ENCODE measurements at regions not wholly inside any gene's neighbourhood (a gene's known extent, or its start where the extent isn't known, plus 50 kb on each side); places are given as distances from the start of the nearest gene placed in this dataset.

DNA sequence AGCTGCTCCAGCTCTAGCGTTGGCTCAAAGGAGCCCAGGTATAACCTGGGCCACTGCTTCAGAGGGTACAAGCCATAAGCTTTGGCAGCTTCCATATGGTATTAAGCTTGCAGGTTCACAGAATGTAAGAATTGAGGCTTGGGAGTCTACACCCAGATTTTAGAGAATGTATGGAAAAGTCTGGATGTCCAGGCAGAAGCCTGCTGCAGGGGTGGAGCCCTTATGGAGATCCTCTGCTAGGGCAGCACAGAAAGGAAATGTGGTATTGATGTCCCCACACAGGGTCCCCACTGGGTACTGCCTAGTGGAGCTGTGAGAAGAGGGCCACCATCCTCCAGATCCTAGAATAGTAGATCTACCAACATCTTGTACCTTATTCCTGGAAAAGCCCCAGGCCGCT, 626.9 kb downstream of the MAT2B start:
- no TSS peak for BruUV-seq (replicated peaks)
- H3K9me3 ChIP-seq (replicated peaks; ENCODE audit: control insufficient read depth, insufficient read depth, low read length) = no peaks in the 10 kb centered on the region
- H3K4me3 ChIP-seq (replicated peaks in 1 of 3; ENCODE audit: insufficient read depth in 1 of 3, low read depth in 1 of 3, low read length in 3 of 3) = no peak overlapping the region
- no peak overlapping the region for H3K27ac ChIP-seq (ENCODE audit: insufficient read depth, low read depth, low read length)
- no peaks in the 10 kb centered on the region for H4K20me1 ChIP-seq (replicated peaks; ENCODE audit: control insufficient read depth, extremely low read depth, insufficient read depth, low read length)
- no peak overlapping the region for H3K9ac ChIP-seq (replicated peaks; ENCODE audit: extremely low read depth, insufficient read depth, low read length)
- no peaks in the 10 kb centered on the region for H3K27me3 ChIP-seq (ENCODE audit: control insufficient read depth in 2 of 2, insufficient read depth in 2 of 2, low read length in 2 of 2)
- dilution Hi-C loops (cut with MboI; ENCODE audit: extremely low pct_ligation_motif_present, low sequenced_read_pairs) (no loop called here), intact Hi-C loops (cut with micrococcal nuclease) (no loop called here)
- no peak overlapping the region for H3K4me2 ChIP-seq (ENCODE audit: insufficient read depth, low read length)
- no peaks in the 10 kb centered on the region for H3K4me1 ChIP-seq (ENCODE audit: control insufficient read depth, extremely low read depth, insufficient read depth, low read length)
- no peaks in the 10 kb centered on the region for H3K36me3 ChIP-seq (ENCODE audit: control insufficient read depth in 2 of 2, extremely low read depth in 1 of 2, insufficient read depth in 2 of 2, low read length in 2 of 2)
- FAIRE-seq (no peak), DNase-seq (ENCODE audit: low read depth, low spot score) (no peak)
- TF ChIP-seq EZH2 (IDR thresholded peaks at IDR 0.05; ENCODE audit: borderline replicate concordance, low read depth, low read length, severe bottlenecking) = no peak
- no peak for TF ChIP-seq FOS (IDR thresholded peaks at IDR 0.05; ENCODE audit: borderline replicate concordance, insufficient read depth, low read length)
- TF ChIP-seq MYC (IDR thresholded peaks at IDR 0.05; ENCODE audit: low read depth, low read length) = no peak
- TF ChIP-seq, protein P1, sequence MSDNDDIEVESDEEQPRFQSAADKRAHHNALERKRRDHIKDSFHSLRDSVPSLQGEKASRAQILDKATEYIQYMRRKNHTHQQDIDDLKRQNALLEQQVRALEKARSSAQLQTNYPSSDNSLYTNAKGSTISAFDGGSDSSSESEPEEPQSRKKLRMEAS (IDR thresholded peaks at IDR 0.05; ENCODE audit: insufficient read depth, insufficient read length) = no peak
- no peak for TF ChIP-seq POLR2AphosphoS5 (IDR thresholded peaks at IDR 0.05; ENCODE audit: insufficient read depth, low read depth, low read length)
- TF ChIP-seq, protein P2, sequence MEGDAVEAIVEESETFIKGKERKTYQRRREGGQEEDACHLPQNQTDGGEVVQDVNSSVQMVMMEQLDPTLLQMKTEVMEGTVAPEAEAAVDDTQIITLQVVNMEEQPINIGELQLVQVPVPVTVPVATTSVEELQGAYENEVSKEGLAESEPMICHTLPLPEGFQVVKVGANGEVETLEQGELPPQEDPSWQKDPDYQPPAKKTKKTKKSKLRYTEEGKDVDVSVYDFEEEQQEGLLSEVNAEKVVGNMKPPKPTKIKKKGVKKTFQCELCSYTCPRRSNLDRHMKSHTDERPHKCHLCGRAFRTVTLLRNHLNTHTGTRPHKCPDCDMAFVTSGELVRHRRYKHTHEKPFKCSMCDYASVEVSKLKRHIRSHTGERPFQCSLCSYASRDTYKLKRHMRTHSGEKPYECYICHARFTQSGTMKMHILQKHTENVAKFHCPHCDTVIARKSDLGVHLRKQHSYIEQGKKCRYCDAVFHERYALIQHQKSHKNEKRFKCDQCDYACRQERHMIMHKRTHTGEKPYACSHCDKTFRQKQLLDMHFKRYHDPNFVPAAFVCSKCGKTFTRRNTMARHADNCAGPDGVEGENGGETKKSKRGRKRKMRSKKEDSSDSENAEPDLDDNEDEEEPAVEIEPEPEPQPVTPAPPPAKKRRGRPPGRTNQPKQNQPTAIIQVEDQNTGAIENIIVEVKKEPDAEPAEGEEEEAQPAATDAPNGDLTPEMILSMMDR (IDR thresholded peaks at IDR 0.05; ENCODE audit: extremely low read depth in 1 of 2, insufficient read depth in 1 of 2, low read depth in 1 of 2, low read length in 2 of 2) = no peak
- TF ChIP-seq POLR2A (IDR thresholded peaks at IDR 0.05; ENCODE audit: low read depth, low read length) = no peak
- TF ChIP-seq JUN (IDR thresholded peaks at IDR 0.05; ENCODE audit: borderline replicate concordance, insufficient read depth, insufficient read length, low read depth) = no peak
- TF ChIP-seq GATA2 (IDR thresholded peaks at IDR 0.05; ENCODE audit: insufficient read depth, insufficient read length, low read depth, low read length) = no peak
- no peaks in the 10 kb centered on the region for H3K9me1 ChIP-seq (replicated peaks; ENCODE audit: control insufficient read depth, extremely low read depth, insufficient read depth, low read length)
- no peaks in the 10 kb centered on the region for H3K79me2 ChIP-seq (ENCODE audit: control insufficient read depth, insufficient read depth, low read length)
- ChIA-PET CTCF (no interaction called here), POLR2A (no interaction called here)
- no peak overlapping the region for H2AFZ ChIP-seq (ENCODE audit: low read depth, low read length)

All from endothelial cell of umbilical vein (primary cell).